A549 (cell line): ENCODE measurements at regions not wholly inside any gene's neighbourhood (a gene's known extent, or its start where the extent isn't known, plus 50 kb on each side); places are given as distances from the start of the nearest gene placed in this dataset.

Source experiments
- ATAC-seq, 2 experiments: fragments of 200-7000 bp in 1 of 2; fragments of >200 bp in 1 of 2; cut with Nextera tagmentation in 1 of 2; cut with Tn5 transposase in 1 of 2; 3 replicates each; pipeline versions ENCODE4 v1.8.0 to v1.9.1; 2018 to 2020; ENCODE audit warnings: mild to moderate bottlenecking in 1 of 2, moderate library complexity in 1 of 2
- CTCF ChIA-PET: fragments of 300-600 bp; sonication (Branson Sonifier 250); formaldehyde crosslinking; extraction: SDS; loops from one replicate; lab custom pipeline; 2021; ENCODE audit warnings: antibody characterized with exemption, inconsistent platforms; lab: Yijun Ruan, JAX
- POLR2A ChIA-PET: fragments of 350-600 bp; formaldehyde crosslinking; extraction: SDS; loops from one replicate; lab custom pipeline; 2021; ENCODE audit warnings: antibody characterized with exemption, inconsistent platforms; lab: Yijun Ruan, JAX
- DNase-seq, 2 experiments: peaks; one replicate each; pipeline versions ENCODE4 v3.0.0 to v3.0.0-alpha.2; 2011 to 2016; ENCODE audit warnings: low read depth in 1 of 2, low spot score in 1 of 2
- FAIRE-seq: peaks from 2 replicates; lab custom pipeline; 2011; peaks lifted over from hg19 to GRCh38; lab: Jason Lieb, UNC
- H3K27ac ChIP-seq, 2 experiments: fragments of >200 bp; sonication (Bioruptor Twin); formaldehyde crosslinking; 3 replicates each; pipeline ENCODE4 v1.5.1; 2016 to 2017
- H3K4me1 ChIP-seq: fragments of >200 bp; sonication (Bioruptor Twin); formaldehyde crosslinking; 3 replicates; pipeline ENCODE4 v1.6.1; 2016
- H3K4me2 ChIP-seq: fragments of >200 bp; sonication (Bioruptor Twin); formaldehyde crosslinking; 3 replicates; pipeline ENCODE4 v1.6.1; 2016
- H3K4me3 ChIP-seq: fragments of >200 bp; sonication (Bioruptor Twin); formaldehyde crosslinking; 3 replicates; pipeline ENCODE4 v1.5.1; 2016
- H3K9me3 ChIP-seq: fragments of >200 bp; sonication (Bioruptor Twin); formaldehyde crosslinking; 3 replicates; pipeline ENCODE4 v1.6.1; 2016
- CBX8 ChIP-seq: fragments of 200-600 bp; sonication (generic); IDR thresholded peaks from 2 replicates; pipeline ENCODE4 v1.6.1; 2016
- CEBPB ChIP-seq, 2 experiments: fragments of >200 bp in 1 of 2; sonication (Bioruptor Twin) in 1 of 2; formaldehyde crosslinking in 1 of 2; IDR thresholded peaks; 2 replicates each; pipeline ENCODE4 v1.6.1; 2012 to 2016
- CHD4 ChIP-seq: fragments of 200-600 bp; sonication (generic); IDR thresholded peaks from 2 replicates; pipeline ENCODE4 v1.6.1; 2016; ENCODE audit warnings: antibody characterized with exemption, mild to moderate bottlenecking, borderline replicate concordance
- CTCF ChIP-seq: fragments of >200 bp; sonication (Bioruptor Twin); formaldehyde crosslinking; IDR thresholded peaks from 3 replicates; pipeline ENCODE4 v1.5.1; 2016
- E2F6 ChIP-seq: IDR thresholded peaks from 2 replicates; pipeline ENCODE4 v1.6.1; 2012; ENCODE audit warnings: low read depth, borderline replicate concordance
- FOSL2 ChIP-seq, 2 experiments: fragments of 450-650 bp in 1 of 2; fragments of >200 bp in 1 of 2; sonication (Bioruptor Twin) in 1 of 2; formaldehyde crosslinking; IDR thresholded peaks; 2 replicates each; pipeline versions ENCODE4 v1.5.0 to v1.6.1; 2016 to 2020; ENCODE audit warnings: mild to moderate bottlenecking in 1 of 2, moderate library complexity in 1 of 2
- HEYL ChIP-seq: fragments of 250-450 bp; sonication (Bioruptor Pico); IDR thresholded peaks from 2 replicates; pipeline ENCODE4 v1.8.0; 2021; ENCODE audit warnings: mild to moderate bottlenecking, moderate library complexity
- HOXA7 ChIP-seq: fragments of 250-450 bp; sonication (Bioruptor Pico); IDR thresholded peaks from 2 replicates; pipeline ENCODE4 v1.5.0; 2020; ENCODE audit warnings: mild to moderate bottlenecking, moderate library complexity
- HOXB13 ChIP-seq: fragments of 250-450 bp; sonication (Bioruptor Pico); IDR thresholded peaks from 2 replicates; pipeline ENCODE4 v1.5.0; 2020; ENCODE audit warnings: low read depth, mild to moderate bottlenecking, moderate library complexity
- JUNB ChIP-seq: fragments of >200 bp; sonication (Bioruptor Twin); formaldehyde crosslinking; IDR thresholded peaks from 2 replicates; pipeline ENCODE4 v1.6.1; 2016
- NPAS2 ChIP-seq: fragments of 250-450 bp; sonication (Bioruptor Pico); IDR thresholded peaks from 2 replicates; pipeline ENCODE4 v1.8.0; 2022; ENCODE audit warnings: mild to moderate bottlenecking, moderate library complexity, borderline replicate concordance
- RAD21 ChIP-seq, 2 experiments: fragments of >200 bp in 1 of 2; sonication (Bioruptor Twin) in 1 of 2; formaldehyde crosslinking in 1 of 2; IDR thresholded peaks in 1 of 2; conservative IDR thresholded peaks in 1 of 2; 2 replicates in 1 of 2; 3 replicates in 1 of 2; pipeline ENCODE4 v1.6.1; 2012 to 2018; ENCODE audit warnings: inconsistent platforms in 1 of 2
- RFX5 ChIP-seq: fragments of 450-650 bp; IDR thresholded peaks from 2 replicates; pipeline ENCODE4 v1.7.1; 2014; ENCODE audit warnings: antibody characterized with exemption, mild to moderate bottlenecking, moderate library complexity
- RNF2 ChIP-seq: fragments of 200-600 bp; sonication (generic); IDR thresholded peaks from 2 replicates; pipeline ENCODE4 v1.6.1; 2016; ENCODE audit warnings: low read depth, mild to moderate bottlenecking, antibody characterized with exemption, moderate library complexity, borderline replicate concordance
- TFCP2L1 ChIP-seq: fragments of 250-450 bp; sonication (Bioruptor Pico); IDR thresholded peaks from 2 replicates; pipeline ENCODE4 v1.5.0; 2021; ENCODE audit warnings: mild to moderate bottlenecking
- USF2 ChIP-seq: fragments of 450-650 bp; IDR thresholded peaks from 2 replicates; pipeline ENCODE4 v1.6.1; 2014; ENCODE audit warnings: antibody characterized with exemption
- ZC3H11A ChIP-seq: fragments of 450-650 bp; IDR thresholded peaks from 2 replicates; pipeline ENCODE4 v1.6.1; 2014; ENCODE audit warnings: antibody characterized with exemption, mild to moderate bottlenecking
- ZNF302 ChIP-seq: fragments of 250-450 bp; sonication (Bioruptor Pico); IDR thresholded peaks from 2 replicates; pipeline ENCODE4 v1.9.0; 2021; ENCODE audit warnings: inconsistent platforms, mild to moderate bottlenecking, moderate library complexity
- WGBS: methylation state at CpG from one replicate; pipeline ENCODE4 v1.1.6; 2017; ENCODE audit errors: missing lambda C conversion rate; 5-methylcytosine and 5-hydroxymethylcytosine counted together
- TF ChIP-seq, protein P1 (sequence below): IDR thresholded peaks from 2 replicates; pipeline ENCODE4 v1.6.1; 2012
- TF ChIP-seq, protein P2 (sequence below): fragments of 200-600 bp; sonication (generic); IDR thresholded peaks from 2 replicates; pipeline ENCODE4 v1.6.1; 2016; ENCODE audit warnings: antibody characterized with exemption, mild to moderate bottlenecking, moderate library complexity
- TF ChIP-seq, protein P3 (sequence below): fragments of >200 bp; sonication (Bioruptor Twin); formaldehyde crosslinking; IDR thresholded peaks from 2 replicates; pipeline ENCODE4 v1.6.1; 2016

- POLR2A ChIA-PET, result no interaction called here
- H3K4me3 ChIP-seq, result no peak overlapping the region
- CTCF ChIA-PET, result no interaction called here
- DNase-seq (no peak), ATAC-seq (no peak), FAIRE-seq (no peak)
- H3K9me3 ChIP-seq, result no peaks in the 10 kb centered on the region
- no peaks in the 10 kb centered on the region for H3K4me1 ChIP-seq
- no peak overlapping the region for H3K27ac ChIP-seq
- H3K4me2 ChIP-seq, result no peak overlapping the region
- 26% methylated on average over 3 of the region's 3 CpGs for WGBS
- TF ChIP-seq, protein P1, sequence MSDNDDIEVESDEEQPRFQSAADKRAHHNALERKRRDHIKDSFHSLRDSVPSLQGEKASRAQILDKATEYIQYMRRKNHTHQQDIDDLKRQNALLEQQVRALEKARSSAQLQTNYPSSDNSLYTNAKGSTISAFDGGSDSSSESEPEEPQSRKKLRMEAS, result no peak
- TF ChIP-seq, protein P2, sequence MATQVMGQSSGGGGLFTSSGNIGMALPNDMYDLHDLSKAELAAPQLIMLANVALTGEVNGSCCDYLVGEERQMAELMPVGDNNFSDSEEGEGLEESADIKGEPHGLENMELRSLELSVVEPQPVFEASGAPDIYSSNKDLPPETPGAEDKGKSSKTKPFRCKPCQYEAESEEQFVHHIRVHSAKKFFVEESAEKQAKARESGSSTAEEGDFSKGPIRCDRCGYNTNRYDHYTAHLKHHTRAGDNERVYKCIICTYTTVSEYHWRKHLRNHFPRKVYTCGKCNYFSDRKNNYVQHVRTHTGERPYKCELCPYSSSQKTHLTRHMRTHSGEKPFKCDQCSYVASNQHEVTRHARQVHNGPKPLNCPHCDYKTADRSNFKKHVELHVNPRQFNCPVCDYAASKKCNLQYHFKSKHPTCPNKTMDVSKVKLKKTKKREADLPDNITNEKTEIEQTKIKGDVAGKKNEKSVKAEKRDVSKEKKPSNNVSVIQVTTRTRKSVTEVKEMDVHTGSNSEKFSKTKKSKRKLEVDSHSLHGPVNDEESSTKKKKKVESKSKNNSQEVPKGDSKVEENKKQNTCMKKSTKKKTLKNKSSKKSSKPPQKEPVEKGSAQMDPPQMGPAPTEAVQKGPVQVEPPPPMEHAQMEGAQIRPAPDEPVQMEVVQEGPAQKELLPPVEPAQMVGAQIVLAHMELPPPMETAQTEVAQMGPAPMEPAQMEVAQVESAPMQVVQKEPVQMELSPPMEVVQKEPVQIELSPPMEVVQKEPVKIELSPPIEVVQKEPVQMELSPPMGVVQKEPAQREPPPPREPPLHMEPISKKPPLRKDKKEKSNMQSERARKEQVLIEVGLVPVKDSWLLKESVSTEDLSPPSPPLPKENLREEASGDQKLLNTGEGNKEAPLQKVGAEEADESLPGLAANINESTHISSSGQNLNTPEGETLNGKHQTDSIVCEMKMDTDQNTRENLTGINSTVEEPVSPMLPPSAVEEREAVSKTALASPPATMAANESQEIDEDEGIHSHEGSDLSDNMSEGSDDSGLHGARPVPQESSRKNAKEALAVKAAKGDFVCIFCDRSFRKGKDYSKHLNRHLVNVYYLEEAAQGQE, result no peak
- TF ChIP-seq JUNB (no peak), RAD21 (conservative IDR thresholded peaks at IDR 0.05 in 1 of 2, IDR thresholded peaks at IDR 0.05 in 1 of 2) (no peak), FOSL2 (IDR thresholded peaks at IDR 0.05) (no peak), FOSL2 (CRISPR knock-in tag; IDR thresholded peaks at IDR 0.05) (no peak), HOXA7 (CRISPR knock-in tag) (no peak), ZC3H11A (no peak), HEYL (CRISPR knock-in tag) (no peak), CBX8 (no peak), ZNF302 (CRISPR knock-in tag) (no peak), NPAS2 (CRISPR knock-in tag) (no peak), USF2 (no peak), RFX5 (no peak), CTCF (no peak), E2F6 (no peak), HOXB13 (CRISPR knock-in tag) (no peak)
- TF ChIP-seq, protein P3, sequence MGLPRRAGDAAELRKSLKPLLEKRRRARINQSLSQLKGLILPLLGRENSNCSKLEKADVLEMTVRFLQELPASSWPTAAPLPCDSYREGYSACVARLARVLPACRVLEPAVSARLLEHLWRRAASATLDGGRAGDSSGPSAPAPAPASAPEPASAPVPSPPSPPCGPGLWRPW, result no peak
Measured at GRCh38 chr13:106915146-106915545, 347.2 kb upstream of the ARGLU1 start.

DNA sequence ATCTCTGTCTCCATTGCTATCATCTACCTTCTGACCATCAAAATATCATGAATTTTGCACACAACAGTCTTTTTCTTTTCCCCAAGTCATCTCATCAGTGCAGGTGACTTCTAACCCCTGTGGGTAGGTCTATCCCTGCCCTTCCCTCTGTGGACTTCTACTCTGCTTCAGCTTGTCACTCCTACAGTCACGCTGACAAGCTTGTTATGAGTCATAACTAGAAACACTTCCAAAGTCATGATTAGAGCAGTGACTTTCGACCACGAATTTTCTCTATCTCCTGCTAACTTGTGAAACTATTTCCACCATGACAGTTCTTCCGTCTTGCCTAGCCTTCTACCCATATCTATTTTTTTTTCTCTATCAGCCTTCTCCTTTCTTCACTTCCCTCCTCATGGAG lies 343.7 kb upstream of the ARGLU1 start:
- no peak overlapping the region for H3K4me3 ChIP-seq
- FAIRE-seq (no peak), DNase-seq (no peak), ATAC-seq (no peak)
- POLR2A ChIA-PET, result no interaction called here
- H3K9me3 ChIP-seq, result no peaks in the 10 kb centered on the region
- H3K27ac ChIP-seq, result no peak overlapping the region
- 22% methylated on average over 4 of the region's 4 CpGs for WGBS
- CTCF ChIA-PET, result no interaction called here
- no peak overlapping the region for H3K4me2 ChIP-seq
- TF ChIP-seq TFCP2L1 (no peak), CEBPB (IDR thresholded peaks at IDR 0.05) (no peak), CHD4 (no peak), USF2 (no peak), RNF2 (no peak), NPAS2 (CRISPR knock-in tag) (no peak)
- H3K4me1 ChIP-seq, result no peaks in the 10 kb centered on the region
